ENCODE measurements at regions not wholly inside any gene's neighbourhood (a gene's known extent, or its start where the extent isn't known, plus 50 kb on each side); places are given as distances from the start of the nearest gene placed in this dataset.

- no peak for TF ChIP-seq CTCF (conservative IDR thresholded peaks at IDR 0.05; ENCODE audit: low read length)
- TF ChIP-seq EZH2phosphoT487 (IDR thresholded peaks at IDR 0.05; ENCODE audit: borderline replicate concordance, low read depth, low read length): no peak
Measured at GRCh38 chr10:105973902-105974301, 1190.6 kb downstream of the SORCS1 start.
